Caco-2 (cell line): ENCODE measurements at regions not wholly inside any gene's neighbourhood (a gene's known extent, or its start where the extent isn't known, plus 50 kb on each side); places are given as distances from the start of the nearest gene placed in this dataset.

ENCODE experiments used
- BruUV-seq: library from RNA; stranded (reverse); fragments of 400-500 nt; replicated peaks from 2 replicates; lab custom pipeline; 2021; lab: Mats Ljungman, UMichigan
- CTCF ChIA-PET: fragments of 300-600 bp; sonication (Branson Sonifier 250); formaldehyde crosslinking; loops from one replicate; lab custom pipeline; 2022; ENCODE audit warnings: antibody characterized with exemption; lab: Charles Lee
- POLR2A ChIA-PET: fragments of 300-600 bp; sonication (Branson Sonifier 250); formaldehyde crosslinking; loops from one replicate; lab custom pipeline; 2022; ENCODE audit warnings: antibody characterized with exemption; lab: Charles Lee
- DNase-seq, 2 experiments: peaks; one replicate each; pipeline versions ENCODE4 v3.0.0 to v3.0.0-alpha.2; 2020 to 2022
- H3K27me3 ChIP-seq: replicated peaks from 2 replicates; pipeline ENCODE4 v1.6.0; 2011; ENCODE audit warnings: low read length; ENCODE audit not compliant: control insufficient read depth, insufficient read depth
- H3K36me3 ChIP-seq: 2 replicates; pipeline ENCODE4 v1.5.1; 2011; ENCODE audit warnings: low read length; ENCODE audit not compliant: control insufficient read depth, insufficient read depth
- H3K4me1 ChIP-seq: fragments of 250-450 bp; sonication (Bioruptor Pico); 2 replicates; pipeline ENCODE4 v1.5.1; 2020; ENCODE audit warnings: mild to moderate bottlenecking
- H3K4me3 ChIP-seq: 2 replicates; pipeline ENCODE4 v1.5.1; 2011; ENCODE audit warnings: low read depth, mild to moderate bottlenecking, control low read depth, low read length
- H3K9me3 ChIP-seq: fragments of 250-450 bp; sonication (Bioruptor Pico); 2 replicates; pipeline ENCODE4 v1.5.1; 2020; ENCODE audit warnings: mild to moderate bottlenecking, moderate library complexity
- H3K27ac Mint-ChIP-seq: one replicate; pipeline ENCODE4 v1.8.0; 2022; ENCODE audit warnings: mixed read lengths; ENCODE audit not compliant: unreplicated experiment
- H3K27me3 Mint-ChIP-seq: one replicate; pipeline ENCODE4 v1.8.0; 2022; ENCODE audit warnings: mixed read lengths; ENCODE audit not compliant: insufficient read depth, unreplicated experiment
- H3K36me3 Mint-ChIP-seq: one replicate; pipeline ENCODE4 v1.8.0; 2022; ENCODE audit warnings: mild to moderate bottlenecking, mixed read lengths; ENCODE audit not compliant: insufficient read depth, unreplicated experiment
- H3K4me1 Mint-ChIP-seq: one replicate; pipeline ENCODE4 v1.8.0; 2022; ENCODE audit warnings: low read depth, mixed read lengths; ENCODE audit not compliant: unreplicated experiment
- H3K4me3 Mint-ChIP-seq: one replicate; pipeline ENCODE4 v1.8.0; 2022; ENCODE audit warnings: mild to moderate bottlenecking, moderate library complexity, mixed read lengths; ENCODE audit not compliant: unreplicated experiment
- H3K9me3 Mint-ChIP-seq: one replicate; pipeline ENCODE4 v1.8.0; 2022; ENCODE audit warnings: mixed read lengths; ENCODE audit not compliant: unreplicated experiment
- intact Hi-C: fragments of 100-400 bp; cut with micrococcal nuclease; formaldehyde crosslinking; loops from one replicate; pipeline ENCODE4 v1.10.0; 2022; ENCODE audit not compliant: unreplicated experiment
- TF ChIP-seq, protein P1 (sequence below), 2 experiments: fragments of 200-600 bp in 1 of 2; IDR thresholded peaks; 1 replicate in 1 of 2; 2 replicates in 1 of 2; pipeline versions ENCODE4 v1.5.1 to v1.8.0; 2011 to 2022; ENCODE audit warnings: antibody characterized with exemption in 1 of 2, control low read depth in 1 of 2, inconsistent platforms in 1 of 2, low read depth in 1 of 2, low read length in 1 of 2, mild to moderate bottlenecking in 1 of 2, moderate library complexity in 1 of 2; ENCODE audit not compliant: insufficient read depth in 1 of 2, severe bottlenecking in 1 of 2, unreplicated experiment in 1 of 2

- H3K4me3 ChIP-seq = no peak overlapping the region
- H3K36me3 ChIP-seq = no peaks in the 10 kb centered on the region
- Mint-ChIP-seq H3K9me3 (no peaks in the 10 kb centered on the region), H3K4me3 (no peak overlapping the region), H3K27ac (no peak overlapping the region), H3K36me3 (no peaks in the 10 kb centered on the region), H3K4me1 (no peaks in the 10 kb centered on the region), H3K27me3 (peaks cover 4% of the 10 kb centered on the region)
- TF ChIP-seq, protein P1, sequence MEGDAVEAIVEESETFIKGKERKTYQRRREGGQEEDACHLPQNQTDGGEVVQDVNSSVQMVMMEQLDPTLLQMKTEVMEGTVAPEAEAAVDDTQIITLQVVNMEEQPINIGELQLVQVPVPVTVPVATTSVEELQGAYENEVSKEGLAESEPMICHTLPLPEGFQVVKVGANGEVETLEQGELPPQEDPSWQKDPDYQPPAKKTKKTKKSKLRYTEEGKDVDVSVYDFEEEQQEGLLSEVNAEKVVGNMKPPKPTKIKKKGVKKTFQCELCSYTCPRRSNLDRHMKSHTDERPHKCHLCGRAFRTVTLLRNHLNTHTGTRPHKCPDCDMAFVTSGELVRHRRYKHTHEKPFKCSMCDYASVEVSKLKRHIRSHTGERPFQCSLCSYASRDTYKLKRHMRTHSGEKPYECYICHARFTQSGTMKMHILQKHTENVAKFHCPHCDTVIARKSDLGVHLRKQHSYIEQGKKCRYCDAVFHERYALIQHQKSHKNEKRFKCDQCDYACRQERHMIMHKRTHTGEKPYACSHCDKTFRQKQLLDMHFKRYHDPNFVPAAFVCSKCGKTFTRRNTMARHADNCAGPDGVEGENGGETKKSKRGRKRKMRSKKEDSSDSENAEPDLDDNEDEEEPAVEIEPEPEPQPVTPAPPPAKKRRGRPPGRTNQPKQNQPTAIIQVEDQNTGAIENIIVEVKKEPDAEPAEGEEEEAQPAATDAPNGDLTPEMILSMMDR (IDR thresholded peaks at IDR 0.05; ENCODE audit: insufficient read depth in 1 of 2, low read depth in 1 of 2, low read length in 1 of 2, severe bottlenecking in 1 of 2, unreplicated experiment in 1 of 2) = no peak
- ChIA-PET CTCF (no interaction called here), POLR2A (no interaction called here)
- DNase-seq = no peak
- H3K27me3 ChIP-seq = no peaks in the 10 kb centered on the region; the same call in 1 of the 2 replicates
- H3K9me3 ChIP-seq = no peaks in the 10 kb centered on the region
- no TSS peak for BruUV-seq
- no peaks in the 10 kb centered on the region for H3K4me1 ChIP-seq
- intact Hi-C loops = no loop called here
These were observed 293.2 kb downstream of the ETS1 start for GRCh38 chr11:128294001-128294670.

GRCh38 chr11:128291835-128292234, 295.5 kb downstream of the ETS1 start:
- CTCF ChIA-PET = no interaction called here

GRCh38 chr11:128291007-128291406, 296.4 kb downstream of the ETS1 start:
- Histone ChIP-seq H3K27me3 (no peaks in the 10 kb centered on the region; the same call in 1 of the 2 replicates), H3K4me1 (no peaks in the 10 kb centered on the region), H3K4me3 (no peak overlapping the region), H3K36me3 (no peaks in the 10 kb centered on the region), H3K9me3 (no peaks in the 10 kb centered on the region)
- Mint-ChIP-seq H3K27ac (no peak overlapping the region), H3K4me1 (no peaks in the 10 kb centered on the region), H3K36me3 (no peaks in the 10 kb centered on the region), H3K9me3 (no peaks in the 10 kb centered on the region), H3K27me3 (peaks cover 14% of the 10 kb centered on the region), H3K4me3 (no peak overlapping the region)
- CTCF ChIA-PET = interaction anchor here (0.5 to 1.6 kb wide), 4 partner anchors 9 to 455 kb away, joined by 3 to 7 read pairs (median 4); no protein-coding TSS in a partner anchor
- BruUV-seq = no TSS peak
- no peak for DNase-seq
- intact Hi-C loops = no loop called here
- TF ChIP-seq, protein P1 (IDR thresholded peaks at IDR 0.05; ENCODE audit: insufficient read depth in 1 of 2, low read depth in 1 of 2, low read length in 1 of 2, severe bottlenecking in 1 of 2, unreplicated experiment in 1 of 2) = no peak
- POLR2A ChIA-PET = no interaction called here

More at GRCh38 chr11:128291835-128292234, 295.5 kb downstream of the ETS1 start:
- Mint-ChIP-seq H3K27ac (no peak overlapping the region), H3K4me3 (no peak overlapping the region), H3K36me3 (no peaks in the 10 kb centered on the region), H3K27me3 (peaks cover 7% of the 10 kb centered on the region), H3K4me1 (no peaks in the 10 kb centered on the region), H3K9me3 (no peaks in the 10 kb centered on the region)
- POLR2A ChIA-PET = no interaction called here
- intact Hi-C loops = no loop called here
- Histone ChIP-seq H3K4me1 (no peaks in the 10 kb centered on the region), H3K9me3 (no peaks in the 10 kb centered on the region), H3K27me3 (no peaks in the 10 kb centered on the region; the same call in 1 of the 2 replicates), H3K4me3 (no peak overlapping the region), H3K36me3 (no peaks in the 10 kb centered on the region)
- no peak for DNase-seq
- BruUV-seq = no TSS peak
- TF ChIP-seq, protein P1 (IDR thresholded peaks at IDR 0.05; ENCODE audit: insufficient read depth in 1 of 2, low read depth in 1 of 2, low read length in 1 of 2, severe bottlenecking in 1 of 2, unreplicated experiment in 1 of 2) = no peak
